Activated CD8-positive, alpha-beta memory T cell treated with anti-CD3 and anti-CD28 coated beads, Interleukin-2, amount 50 U/mL, for 48 hours (primary cell): ENCODE measurements at regions not wholly inside any gene's neighbourhood (a gene's known extent, or its start where the extent isn't known, plus 50 kb on each side); places are given as distances from the start of the nearest gene placed in this dataset.
"Not testable (repeated sequence)": the region's sequence is repeated elsewhere in the genome, so short reads cannot be mapped to it uniquely, and the experiment has no call there.

Source experiments
- DNase-seq: peaks from one replicate; pipeline ENCODE4 v3.0.0-alpha.2; 2020

- no peak for DNase-seq
Observed at GRCh38 chr4:129908117-129908516, 812.2 kb downstream of the C4orf33 start.

GRCh38 chr4:129916991-129917390 lies 821.0 kb downstream of the C4orf33 start:
- DNase-seq = no peak

- no peak for DNase-seq
Observed at GRCh38 chr4:129917651-129918050, 821.7 kb downstream of the C4orf33 start.

- no peak for DNase-seq
Observed at GRCh38 chr4:129926936-129927335, 831.0 kb downstream of the C4orf33 start.

GRCh38 chr4:129929052-129929451 lies 833.1 kb downstream of the C4orf33 start:
- DNase-seq = no peak

- DNase-seq = no peak
Observed at GRCh38 chr4:129929984-129930383, 834.0 kb downstream of the C4orf33 start.

GRCh38 chr4:129950217-129950616 lies 854.3 kb downstream of the C4orf33 start:
- no peak for DNase-seq

GRCh38 chr4:129966175-129966574 lies 870.2 kb downstream of the C4orf33 start:
- DNase-seq = no peak

- DNase-seq = no peak
Observed at GRCh38 chr4:129968366-129968765, 872.4 kb downstream of the C4orf33 start.

GRCh38 chr4:129968778-129969177 lies 872.8 kb downstream of the C4orf33 start:
- no peak for DNase-seq

- no peak for DNase-seq
Observed at GRCh38 chr4:129970801-129971200, 874.8 kb downstream of the C4orf33 start.

GRCh38 chr4:129971419-129971818 lies 875.5 kb downstream of the C4orf33 start:
- no peak for DNase-seq

- no peak for DNase-seq
Observed at GRCh38 chr4:129972257-129972656, 876.3 kb downstream of the C4orf33 start.

- no peak for DNase-seq
Observed at GRCh38 chr4:129974730-129975129, 878.8 kb downstream of the C4orf33 start.

- DNase-seq = no peak
Observed at GRCh38 chr4:129978315-129978714, 882.4 kb downstream of the C4orf33 start.

- no peak for DNase-seq
Observed at GRCh38 chr4:129988957-129989356, 893.0 kb downstream of the C4orf33 start.

- DNase-seq = no peak
Observed at GRCh38 chr4:129994715-129995114, 898.8 kb downstream of the C4orf33 start.

GRCh38 chr4:129998436-129999150 lies 902.6 kb downstream of the C4orf33 start:
- DNase-seq = no peak

- no peak for DNase-seq
Observed at GRCh38 chr4:129999156-129999555, 903.2 kb downstream of the C4orf33 start.

GRCh38 chr4:130008461-130008860 lies 912.5 kb downstream of the C4orf33 start:
- DNase-seq = no peak

GRCh38 chr4:130012806-130013205 lies 916.9 kb downstream of the C4orf33 start:
- not testable (repeated sequence) for DNase-seq

- no peak for DNase-seq
Observed at GRCh38 chr4:130021706-130022105, 925.8 kb downstream of the C4orf33 start.

- DNase-seq = no peak
Observed at GRCh38 chr4:130023088-130023487, 927.1 kb downstream of the C4orf33 start.

GRCh38 chr4:130025701-130026100 lies 929.7 kb downstream of the C4orf33 start:
- DNase-seq = no peak

- DNase-seq = no peak
Observed at GRCh38 chr4:130026185-130026584, 930.2 kb downstream of the C4orf33 start.
